ENCODE measurements at regions not wholly inside any gene's neighbourhood (a gene's known extent, or its start where the extent isn't known, plus 50 kb on each side); places are given as distances from the start of the nearest gene placed in this dataset.

- no peak for DNase-seq (ENCODE audit: low read depth, low spot score)
- Histone ChIP-seq H3K27me3 (ENCODE audit: control insufficient read depth, insufficient read depth, low read length) (no peaks in the 10 kb centered on the region), H3K4me1 (ENCODE audit: control insufficient read depth, insufficient read depth, low read length) (no peaks in the 10 kb centered on the region), H3K36me3 (ENCODE audit: control insufficient read depth, insufficient read depth, low read length) (no peaks in the 10 kb centered on the region), H3K27ac (ENCODE audit: low read length) (no peak overlapping the region), H3K9me3 (ENCODE audit: control insufficient read depth, insufficient read depth, low read depth, low read length) (no peaks in the 10 kb centered on the region), H3K4me3 (ENCODE audit: low read depth in 2 of 2, low read length in 2 of 2) (no peak overlapping the region)
- TF ChIP-seq CTCF (IDR thresholded peaks at IDR 0.05) (no peak), SIN3A (IDR thresholded peaks at IDR 0.05; ENCODE audit: borderline replicate concordance, insufficient read depth, low read depth, low read length) (no peak)
- intact Hi-C loops (cut with micrococcal nuclease; ENCODE audit: unreplicated experiment) = no loop called here
- BruUV-seq (replicated peaks) = no TSS peak
- ATAC-seq = no peak
- in situ Hi-C loops (cut with HindIII; ENCODE audit: low pct_unique_long_range_greater_than_20kb, low sequenced_read_pairs) = no loop called here
- ChIA-PET POLR2A (no interaction called here), CTCF (no interaction called here)
These were observed 743.2 kb upstream of the RGS18 start for GRCh38 chr1:191414981-191415640.

GRCh38 chr1:191419842-191420241 is 738.4 kb upstream of the RGS18 start:
- Histone ChIP-seq H3K27me3 (ENCODE audit: control insufficient read depth, insufficient read depth, low read length) (no peaks in the 10 kb centered on the region), H3K27ac (ENCODE audit: low read length) (no peak overlapping the region), H3K4me1 (ENCODE audit: control insufficient read depth, insufficient read depth, low read length) (no peaks in the 10 kb centered on the region), H3K9me3 (ENCODE audit: control insufficient read depth, insufficient read depth, low read depth, low read length) (peaks cover 4% of the 10 kb centered on the region; the same call in 1 of the 2 replicates), H3K4me3 (ENCODE audit: low read depth in 2 of 2, low read length in 2 of 2) (no peak overlapping the region), H3K36me3 (ENCODE audit: control insufficient read depth, insufficient read depth, low read length) (no peaks in the 10 kb centered on the region)
- CTCF ChIA-PET = no interaction called here
- DNase-seq (ENCODE audit: low read depth, low spot score) (no peak), ATAC-seq (no peak)
- intact Hi-C loops (cut with micrococcal nuclease; ENCODE audit: unreplicated experiment) = no loop called here
- POLR2A ChIA-PET = no interaction called here
- TF ChIP-seq TCF7L2 (IDR thresholded peaks at IDR 0.05; ENCODE audit: low read depth, low read length) (no peak), CTCF (IDR thresholded peaks at IDR 0.05) (no peak), REST (IDR thresholded peaks at IDR 0.05; ENCODE audit: insufficient read depth in 1 of 2, low read depth in 2 of 2, low read length in 1 of 2) (no peak)
- in situ Hi-C loops (cut with HindIII; ENCODE audit: low pct_unique_long_range_greater_than_20kb, low sequenced_read_pairs) = no loop called here
- no TSS peak for BruUV-seq (replicated peaks)

GRCh38 chr1:191427593-191427992 is 730.7 kb upstream of the RGS18 start:
- H3K27me3 ChIP-seq (ENCODE audit: control insufficient read depth, insufficient read depth, low read length) = no peaks in the 10 kb centered on the region
- H3K36me3 ChIP-seq (ENCODE audit: control insufficient read depth, insufficient read depth, low read length) = no peaks in the 10 kb centered on the region
- no peaks in the 10 kb centered on the region for H3K4me1 ChIP-seq (ENCODE audit: control insufficient read depth, insufficient read depth, low read length)
- in situ Hi-C loops (cut with HindIII; ENCODE audit: low pct_unique_long_range_greater_than_20kb, low sequenced_read_pairs) (no loop called here), intact Hi-C loops (cut with micrococcal nuclease; ENCODE audit: unreplicated experiment) (no loop called here)
- ATAC-seq (no peak), DNase-seq (ENCODE audit: low read depth, low spot score) (no peak)
- H3K27ac ChIP-seq (ENCODE audit: low read length) = no peak overlapping the region
- H3K9me3 ChIP-seq (ENCODE audit: control insufficient read depth, insufficient read depth, low read depth, low read length) = peaks cover 4% of the 10 kb centered on the region; the same call in 1 of the 2 replicates
- BruUV-seq (replicated peaks) = no TSS peak
- ChIA-PET POLR2A (no interaction called here), CTCF (no interaction called here)
- TF ChIP-seq CTCF (IDR thresholded peaks at IDR 0.05) (no peak), POLR2AphosphoS5 (IDR thresholded peaks at IDR 0.05; ENCODE audit: low read depth, low read length) (no peak), SIN3A (IDR thresholded peaks at IDR 0.05; ENCODE audit: borderline replicate concordance, insufficient read depth, low read depth, low read length) (no peak), REST (IDR thresholded peaks at IDR 0.05; ENCODE audit: insufficient read depth in 1 of 2, low read depth in 2 of 2, low read length in 1 of 2) (no peak), TCF7L2 (IDR thresholded peaks at IDR 0.05; ENCODE audit: low read depth, low read length) (no peak)
- no peak overlapping the region for H3K4me3 ChIP-seq (ENCODE audit: low read depth in 2 of 2, low read length in 2 of 2)
